HG03469 (cell line): ENCODE measurements at regions not wholly inside any gene's neighbourhood (a gene's known extent, or its start where the extent isn't known, plus 50 kb on each side); places are given as distances from the start of the nearest gene placed in this dataset.
"Not testable (repeated sequence)": the region's sequence is repeated elsewhere in the genome, so short reads cannot be mapped to it uniquely, and the experiment has no call there.

Source experiments
- ATAC-seq: cut with Tn5 transposase; IDR thresholded peaks from one replicate; pipeline ENCODE4 v1.9.1; 2021; ENCODE audit warnings: mild to moderate bottlenecking, moderate library complexity, moderate number of reproducible peaks; ENCODE audit not compliant: unreplicated experiment

- no peak for ATAC-seq
These were observed 863.9 kb upstream of the MANEA start for GRCh38 chr6:94713446-94713845.

GRCh38 chr6:94698773-94699172 lies 878.6 kb upstream of the MANEA start:
- no peak for ATAC-seq

- ATAC-seq, result not testable (repeated sequence)
These were observed 890.1 kb upstream of the MANEA start for GRCh38 chr6:94687255-94687654.

- ATAC-seq, result no peak
These were observed 893.9 kb upstream of the MANEA start for GRCh38 chr6:94683409-94683808.

- ATAC-seq, result no peak
These were observed 896.6 kb upstream of the MANEA start for GRCh38 chr6:94680669-94681212.

- no peak for ATAC-seq
These were observed 904.1 kb upstream of the MANEA start for GRCh38 chr6:94673251-94673650.

- ATAC-seq, result no peak
These were observed 907.3 kb upstream of the MANEA start for GRCh38 chr6:94670017-94670416.

- ATAC-seq, result no peak
These were observed 908.5 kb upstream of the MANEA start for GRCh38 chr6:94668876-94669275.

- ATAC-seq, result no peak
These were observed 918.4 kb upstream of the MANEA start for GRCh38 chr6:94658929-94659328.

- ATAC-seq, result no peak
These were observed 926.1 kb upstream of the MANEA start for GRCh38 chr6:94651239-94651638.

- no peak for ATAC-seq
These were observed 932.1 kb upstream of the MANEA start for GRCh38 chr6:94645191-94645590.

GRCh38 chr6:94639564-94639963 lies 937.8 kb upstream of the MANEA start:
- ATAC-seq, result no peak

- ATAC-seq, result no peak
These were observed 940.5 kb upstream of the MANEA start for GRCh38 chr6:94636780-94637385.

GRCh38 chr6:94623586-94623985 lies 953.7 kb upstream of the MANEA start:
- no peak for ATAC-seq

- ATAC-seq, result no peak
These were observed 954.6 kb upstream of the MANEA start for GRCh38 chr6:94622783-94623182.

GRCh38 chr6:94600636-94601035 lies 976.7 kb upstream of the MANEA start:
- no peak for ATAC-seq

GRCh38 chr6:94597487-94597886 lies 979.8 kb upstream of the MANEA start:
- no peak for ATAC-seq

- ATAC-seq, result no peak
These were observed 986.9 kb upstream of the MANEA start for GRCh38 chr6:94590416-94590815.

- ATAC-seq, result no peak
These were observed 989.0 kb upstream of the MANEA start for GRCh38 chr6:94588301-94588700.

- no peak for ATAC-seq
These were observed 993.1 kb upstream of the MANEA start for GRCh38 chr6:94584211-94584610.

- ATAC-seq, result no peak
These were observed 1006.8 kb upstream of the MANEA start for GRCh38 chr6:94570581-94570980.

GRCh38 chr6:94562846-94563245 lies 1014.5 kb upstream of the MANEA start:
- no peak for ATAC-seq
